ENCODE measurements at regions not wholly inside any gene's neighbourhood (a gene's known extent, or its start where the extent isn't known, plus 50 kb on each side); places are given as distances from the start of the nearest gene placed in this dataset.

GRCh38 chr4:159828687-159829086, 725.8 kb downstream of the RAPGEF2 start:
- no peak for TF ChIP-seq SIN3A (IDR thresholded peaks at IDR 0.05; ENCODE audit: borderline replicate concordance, insufficient read depth, low read depth, low read length)
- no peak for TF ChIP-seq REST (IDR thresholded peaks at IDR 0.05; ENCODE audit: insufficient read depth in 1 of 2, low read depth in 2 of 2, low read length in 1 of 2)
- TF ChIP-seq POLR2AphosphoS5 (IDR thresholded peaks at IDR 0.05; ENCODE audit: low read depth, low read length) = no peak
- no peak for TF ChIP-seq CTCF (IDR thresholded peaks at IDR 0.05)
- no peak for TF ChIP-seq TCF7L2 (IDR thresholded peaks at IDR 0.05; ENCODE audit: low read depth, low read length)
- DNase-seq (ENCODE audit: low read depth, low spot score) (no peak), ATAC-seq (no peak)
- Histone ChIP-seq H3K27ac (ENCODE audit: low read length) (no peak overlapping the region), H3K4me3 (ENCODE audit: low read depth in 2 of 2, low read length in 2 of 2) (no peak overlapping the region), H3K36me3 (ENCODE audit: control insufficient read depth, insufficient read depth, low read length) (no peaks in the 10 kb centered on the region), H3K27me3 (ENCODE audit: control insufficient read depth, insufficient read depth, low read length) (no peaks in the 10 kb centered on the region), H3K9me3 (ENCODE audit: control insufficient read depth, insufficient read depth, low read depth, low read length) (no peaks in the 10 kb centered on the region), H3K4me1 (ENCODE audit: control insufficient read depth, insufficient read depth, low read length) (no peaks in the 10 kb centered on the region)
- in situ Hi-C loops (cut with HindIII; ENCODE audit: low pct_unique_long_range_greater_than_20kb, low sequenced_read_pairs) = no loop called here
- POLR2A ChIA-PET = no interaction called here
- CTCF ChIA-PET = no interaction called here
- intact Hi-C loops (cut with micrococcal nuclease; ENCODE audit: unreplicated experiment) = no loop called here
- BruUV-seq (replicated peaks) = no TSS peak

GRCh38 chr4:159829184-159829583, 726.3 kb downstream of the RAPGEF2 start:
- H3K27ac ChIP-seq (ENCODE audit: low read length) = no peak overlapping the region

More at GRCh38 chr4:159829184-159829583, 726.3 kb downstream of the RAPGEF2 start:
- H3K4me1 ChIP-seq (ENCODE audit: control insufficient read depth, insufficient read depth, low read length) = no peaks in the 10 kb centered on the region
- no peaks in the 10 kb centered on the region for H3K27me3 ChIP-seq (ENCODE audit: control insufficient read depth, insufficient read depth, low read length)
- no peak overlapping the region for H3K4me3 ChIP-seq (ENCODE audit: low read depth in 2 of 2, low read length in 2 of 2)
- no peaks in the 10 kb centered on the region for H3K36me3 ChIP-seq (ENCODE audit: control insufficient read depth, insufficient read depth, low read length)
- CTCF ChIA-PET = no interaction called here
- no peaks in the 10 kb centered on the region for H3K9me3 ChIP-seq (ENCODE audit: control insufficient read depth, insufficient read depth, low read depth, low read length)
- TF ChIP-seq REST (IDR thresholded peaks at IDR 0.05; ENCODE audit: insufficient read depth in 1 of 2, low read depth in 2 of 2, low read length in 1 of 2) (no peak), CTCF (IDR thresholded peaks at IDR 0.05) (no peak), POLR2AphosphoS5 (IDR thresholded peaks at IDR 0.05; ENCODE audit: low read depth, low read length) (no peak), SIN3A (IDR thresholded peaks at IDR 0.05; ENCODE audit: borderline replicate concordance, insufficient read depth, low read depth, low read length) (no peak), TCF7L2 (IDR thresholded peaks at IDR 0.05; ENCODE audit: low read depth, low read length) (no peak)
- in situ Hi-C loops (cut with HindIII; ENCODE audit: low pct_unique_long_range_greater_than_20kb, low sequenced_read_pairs) (no loop called here), intact Hi-C loops (cut with micrococcal nuclease; ENCODE audit: unreplicated experiment) (no loop called here)
- ATAC-seq (no peak), DNase-seq (ENCODE audit: low read depth, low spot score) (no peak)
- BruUV-seq (replicated peaks) = no TSS peak
- POLR2A ChIA-PET = no interaction called here

All from Panc1 (cell line).